HEK293 (cell line): ENCODE measurements at regions not wholly inside any gene's neighbourhood (a gene's known extent, or its start where the extent isn't known, plus 50 kb on each side); places are given as distances from the start of the nearest gene placed in this dataset.

Source experiments
- CTCF ChIA-PET: fragments of 350-600 bp; formaldehyde crosslinking; extraction: SDS; loops from one replicate; lab custom pipeline; 2021; ENCODE audit warnings: antibody characterized with exemption; lab: Yijun Ruan, JAX
- POLR2A ChIA-PET: fragments of 300-600 bp; formaldehyde crosslinking; extraction: SDS; loops from one replicate; lab custom pipeline; 2020; ENCODE audit warnings: antibody characterized with exemption, inconsistent platforms; lab: Yijun Ruan, JAX
- H3K27ac ChIP-seq: fragments of 200-500 bp; sonication (Bioruptor generic); 2 replicates; pipeline ENCODE4 v1.5.1; 2014; ENCODE audit warnings: low read depth, low read length, control low read depth, inconsistent platforms; ENCODE audit errors: extremely low read depth
- H3K36me3 ChIP-seq, 2 experiments: fragments of 200-500 bp in 1 of 2; sonication (Bioruptor generic) in 1 of 2; 1 replicate in 1 of 2; 2 replicates in 1 of 2; pipeline ENCODE4 v1.5.1; 2014 to 2017; ENCODE audit warnings: inconsistent platforms in 2 of 2, low read length in 2 of 2; ENCODE audit not compliant: control insufficient read depth in 2 of 2, insufficient read depth in 1 of 2
- H3K4me1 ChIP-seq: fragments of 200-500 bp; sonication (Bioruptor generic); 2 replicates; pipeline ENCODE4 v1.5.1; 2014; ENCODE audit warnings: mild to moderate bottlenecking, low read length, inconsistent platforms; ENCODE audit not compliant: control insufficient read depth, insufficient read depth
- H3K4me3 ChIP-seq: 2 replicates; pipeline ENCODE4 v1.5.1; 2011; ENCODE audit warnings: low read depth, mild to moderate bottlenecking, control low read depth, low read length, moderate library complexity
- H3K9me3 ChIP-seq: fragments of 200-500 bp; sonication (Bioruptor generic); 2 replicates; pipeline ENCODE4 v1.5.1; 2014; ENCODE audit warnings: low read depth, low read length, inconsistent platforms; ENCODE audit not compliant: control insufficient read depth, insufficient read depth
- HOXD13 ChIP-seq: sonication (generic); formaldehyde crosslinking; IDR thresholded peaks from 2 replicates; pipeline ENCODE4 v1.8.0; 2022; ENCODE audit warnings: missing genetic modification reagents, borderline replicate concordance
- OSR2 ChIP-seq: fragments of 450-650 bp; formaldehyde crosslinking; IDR thresholded peaks from 2 replicates; pipeline ENCODE4 v1.5.1; 2016; ENCODE audit warnings: missing biosample characterization, missing genetic modification characterization
- PRDM1 ChIP-seq: fragments of 450-650 bp; formaldehyde crosslinking; IDR thresholded peaks from 2 replicates; pipeline ENCODE4; 2016; ENCODE audit warnings: missing biosample characterization, missing genetic modification characterization
- YY1 ChIP-seq: fragments of 450-650 bp; formaldehyde crosslinking; IDR thresholded peaks from 2 replicates; pipeline ENCODE4 v1.5.1; 2018; ENCODE audit warnings: missing biosample characterization, missing genetic modification characterization
- ZBTB17 ChIP-seq: fragments of 450-650 bp; formaldehyde crosslinking; IDR thresholded peaks from 2 replicates; pipeline ENCODE4 v1.5.1; 2016; ENCODE audit warnings: missing biosample characterization, missing genetic modification characterization
- ZBTB44 ChIP-seq: fragments of 450-650 bp; IDR thresholded peaks from 2 replicates; pipeline ENCODE4 v1.5.1; 2018; ENCODE audit warnings: missing biosample characterization, mild to moderate bottlenecking, missing genetic modification characterization
- ZFP3 ChIP-seq: fragments of 450-650 bp; formaldehyde crosslinking; IDR thresholded peaks from 2 replicates; pipeline ENCODE4 v1.5.1; 2016; ENCODE audit warnings: low read depth, missing biosample characterization, missing genetic modification characterization
- ZNF391 ChIP-seq: fragments of 450-650 bp; formaldehyde crosslinking; IDR thresholded peaks from 2 replicates; pipeline ENCODE4 v1.5.1; 2016; ENCODE audit warnings: low read depth, missing biosample characterization, missing genetic modification characterization, borderline replicate concordance
- ZNF398 ChIP-seq: fragments of 450-650 bp; formaldehyde crosslinking; IDR thresholded peaks from 2 replicates; pipeline ENCODE4 v1.5.1; 2017; ENCODE audit warnings: missing biosample characterization, missing genetic modification characterization
- ZNF514 ChIP-seq: fragments of 450-650 bp; formaldehyde crosslinking; IDR thresholded peaks from 2 replicates; pipeline ENCODE4 v1.5.1; 2016; ENCODE audit warnings: missing biosample characterization, missing genetic modification characterization
- ZNF518A ChIP-seq: fragments of 450-650 bp; formaldehyde crosslinking; conservative IDR thresholded peaks from 2 replicates; pipeline ENCODE4 v1.5.1; 2016; ENCODE audit warnings: low read depth, missing biosample characterization, missing genetic modification characterization
- ZNF548 ChIP-seq: fragments of 450-650 bp; formaldehyde crosslinking; IDR thresholded peaks from 2 replicates; pipeline ENCODE4 v1.5.1; 2016; ENCODE audit warnings: missing biosample characterization, missing genetic modification characterization
- ZNF558 ChIP-seq: fragments of 450-650 bp; formaldehyde crosslinking; IDR thresholded peaks from 2 replicates; pipeline ENCODE4 v1.5.1; 2016; ENCODE audit warnings: missing biosample characterization, missing genetic modification characterization
- ZNF776 ChIP-seq: fragments of 450-650 bp; formaldehyde crosslinking; IDR thresholded peaks from 2 replicates; pipeline ENCODE4 v1.5.0; 2017; ENCODE audit warnings: missing biosample characterization, missing genetic modification characterization, borderline replicate concordance
- ZNF792 ChIP-seq: fragments of 450-650 bp; formaldehyde crosslinking; IDR thresholded peaks from 2 replicates; pipeline ENCODE4 v1.5.1; 2016; ENCODE audit warnings: missing biosample characterization, missing genetic modification characterization
- ZNF837 ChIP-seq: fragments of 450-650 bp; formaldehyde crosslinking; IDR thresholded peaks from 2 replicates; pipeline ENCODE4 v1.5.1; 2016; ENCODE audit warnings: missing biosample characterization, missing genetic modification characterization
- ZSCAN4 ChIP-seq: fragments of 450-650 bp; formaldehyde crosslinking; IDR thresholded peaks from 2 replicates; pipeline ENCODE4 v1.5.1; 2017; ENCODE audit warnings: missing biosample characterization, missing genetic modification characterization

GRCh38 chr10:92787557-92788152, 60.7 kb upstream of the EXOC6 start:
- ChIA-PET POLR2A (no interaction called here), CTCF (interaction anchor here (0.5 kb wide), 1 partner anchor 21 kb away, joined by 5 read pairs; no protein-coding TSS in a partner anchor)
- no peak overlapping the region for H3K4me3 ChIP-seq

More at GRCh38 chr10:92787557-92788152, 60.7 kb upstream of the EXOC6 start:
- Histone ChIP-seq H3K9me3 (no peaks in the 10 kb centered on the region), H3K27ac (no peak overlapping the region), H3K4me1 (no peaks in the 10 kb centered on the region), H3K36me3 (no peaks in the 10 kb centered on the region)
- TF ChIP-seq ZBTB17 (tag by site-specific recombination) (no peak), OSR2 (tag by site-specific recombination) (no peak), ZFP3 (tag by site-specific recombination) (no peak), ZNF837 (tag by site-specific recombination) (no peak), ZNF391 (tag by site-specific recombination) (no peak), ZNF548 (no peak), ZNF558 (tag by site-specific recombination) (no peak), ZNF398 (tag by site-specific recombination) (no peak), ZNF776 (tag by site-specific recombination) (no peak), YY1 (tag by site-specific recombination) (no peak), ZSCAN4 (no peak), PRDM1 (tag by site-specific recombination) (no peak), ZNF518A (tag by site-specific recombination) (no peak), ZNF514 (tag by site-specific recombination) (no peak), HOXD13 (CRISPR knock-in tag) (no peak), ZNF792 (tag by site-specific recombination) (no peak), ZBTB44 (tag by site-specific recombination) (no peak)
